ENCODE measurements at regions not wholly inside any gene's neighbourhood (a gene's known extent, or its start where the extent isn't known, plus 50 kb on each side); places are given as distances from the start of the nearest gene placed in this dataset.

GRCh38 chr5:96501991-96502646 is 69.1 kb upstream of the PCSK1 start:
- Histone ChIP-seq H3K4me3 (ENCODE audit: low read depth, low read length) (no peak overlapping the region), H3K36me3 (ENCODE audit: control insufficient read depth, insufficient read depth, low read length) (no peaks in the 10 kb centered on the region), H3K27me3 (ENCODE audit: control insufficient read depth, insufficient read depth, low read length) (no peaks in the 10 kb centered on the region), H3K9me3 (ENCODE audit: control insufficient read depth in 2 of 2, low read length in 2 of 2) (no peaks in the 10 kb centered on the region), H3K4me1 (ENCODE audit: control insufficient read depth, insufficient read depth, low read length, poor library complexity, severe bottlenecking) (no peaks in the 10 kb centered on the region), H3K27ac (ENCODE audit: insufficient read depth, low read length, poor library complexity, severe bottlenecking) (no peak overlapping the region)
- H3K9me3 Mint-ChIP-seq: peaks cover 0 to 2% (median 0%) of the 10 kb centered on the region in 7 donors
- no peaks in the 10 kb centered on the region for H3K4me1 Mint-ChIP-seq
- ATAC-seq (ENCODE audit: low read depth in 2 of 2) (no peak), DNase-seq (no peak)
- no peaks in the 10 kb centered on the region for H3K36me3 Mint-ChIP-seq
- H3K27ac Mint-ChIP-seq: no peak overlapping the region
- peaks cover 16% of the 10 kb centered on the region for H3K27me3 Mint-ChIP-seq
- no peak overlapping the region for H3K4me3 Mint-ChIP-seq

GRCh38 chr5:96503501-96504236 is 70.6 kb upstream of the PCSK1 start:
- H3K27ac Mint-ChIP-seq: no peak overlapping the region
- no peak overlapping the region for H3K4me3 Mint-ChIP-seq
- no peak overlapping the region for H3K4me3 ChIP-seq (ENCODE audit: low read depth, low read length)
- no peaks in the 10 kb centered on the region for H3K9me3 ChIP-seq (ENCODE audit: control insufficient read depth in 2 of 2, low read length in 2 of 2)
- H3K27me3 ChIP-seq (ENCODE audit: control insufficient read depth, insufficient read depth, low read length): no peaks in the 10 kb centered on the region
- no peak for ATAC-seq (ENCODE audit: low read depth in 2 of 2)
- peaks cover 0 to 2% (median 0%) of the 10 kb centered on the region in 7 donors for H3K9me3 Mint-ChIP-seq
- no peaks in the 10 kb centered on the region for H3K36me3 ChIP-seq (ENCODE audit: control insufficient read depth, insufficient read depth, low read length)
- peaks cover 16% of the 10 kb centered on the region for H3K27me3 Mint-ChIP-seq
- no peaks in the 10 kb centered on the region for H3K4me1 Mint-ChIP-seq
- no peak for DNase-seq
- no peaks in the 10 kb centered on the region for H3K4me1 ChIP-seq (ENCODE audit: control insufficient read depth, insufficient read depth, low read length, poor library complexity, severe bottlenecking)
- no peak overlapping the region for H3K27ac ChIP-seq (ENCODE audit: insufficient read depth, low read length, poor library complexity, severe bottlenecking)
- no peaks in the 10 kb centered on the region for H3K36me3 Mint-ChIP-seq

- Mint-ChIP-seq H3K4me1 (no peaks in the 10 kb centered on the region), H3K27me3 (peaks cover 12% of the 10 kb centered on the region), H3K4me3 (no peak overlapping the region), H3K36me3 (no peaks in the 10 kb centered on the region), H3K27ac (no peak overlapping the region), H3K9me3 (peaks cover 0 to 2% (median 0%) of the 10 kb centered on the region in 7 donors)
- Histone ChIP-seq H3K9me3 (ENCODE audit: control insufficient read depth in 2 of 2, low read length in 2 of 2) (no peaks in the 10 kb centered on the region), H3K4me3 (ENCODE audit: low read depth, low read length) (no peak overlapping the region), H3K4me1 (ENCODE audit: control insufficient read depth, insufficient read depth, low read length, poor library complexity, severe bottlenecking) (no peaks in the 10 kb centered on the region), H3K27ac (ENCODE audit: insufficient read depth, low read length, poor library complexity, severe bottlenecking) (no peak overlapping the region), H3K27me3 (ENCODE audit: control insufficient read depth, insufficient read depth, low read length) (no peaks in the 10 kb centered on the region), H3K36me3 (ENCODE audit: control insufficient read depth, insufficient read depth, low read length) (no peaks in the 10 kb centered on the region)
- ATAC-seq (ENCODE audit: low read depth in 2 of 2): no peak
- no peak for DNase-seq
These were observed 73.3 kb upstream of the PCSK1 start for GRCh38 chr5:96506376-96506775.

GRCh38 chr5:96506866-96507527 is 73.9 kb upstream of the PCSK1 start:
- no peaks in the 10 kb centered on the region for H3K27me3 ChIP-seq (ENCODE audit: control insufficient read depth, insufficient read depth, low read length)
- H3K36me3 ChIP-seq (ENCODE audit: control insufficient read depth, insufficient read depth, low read length): no peaks in the 10 kb centered on the region
- no peaks in the 10 kb centered on the region for H3K36me3 Mint-ChIP-seq
- no peak for ATAC-seq (ENCODE audit: low read depth in 2 of 2)
- no peak overlapping the region for H3K4me3 ChIP-seq (ENCODE audit: low read depth, low read length)
- H3K9me3 Mint-ChIP-seq: peaks cover 0 to 2% (median 0%) of the 10 kb centered on the region in 7 donors
- H3K27me3 Mint-ChIP-seq: peaks cover 12% of the 10 kb centered on the region
- no peak for DNase-seq
- no peak overlapping the region for H3K27ac ChIP-seq (ENCODE audit: insufficient read depth, low read length, poor library complexity, severe bottlenecking)
- H3K4me1 Mint-ChIP-seq: no peaks in the 10 kb centered on the region
- H3K9me3 ChIP-seq (ENCODE audit: control insufficient read depth in 2 of 2, low read length in 2 of 2): no peaks in the 10 kb centered on the region
- no peak overlapping the region for H3K4me3 Mint-ChIP-seq
- no peak overlapping the region for H3K27ac Mint-ChIP-seq
- no peaks in the 10 kb centered on the region for H3K4me1 ChIP-seq (ENCODE audit: control insufficient read depth, insufficient read depth, low read length, poor library complexity, severe bottlenecking)

- Mint-ChIP-seq H3K27me3 (no peaks in the 10 kb centered on the region), H3K4me1 (no peaks in the 10 kb centered on the region), H3K36me3 (no peaks in the 10 kb centered on the region), H3K27ac (no peak overlapping the region), H3K4me3 (no peak overlapping the region), H3K9me3 (peaks cover 0 to 2% (median 0%) of the 10 kb centered on the region in 7 donors)
- Histone ChIP-seq H3K4me1 (ENCODE audit: control insufficient read depth, insufficient read depth, low read length, poor library complexity, severe bottlenecking) (no peaks in the 10 kb centered on the region), H3K27me3 (ENCODE audit: control insufficient read depth, insufficient read depth, low read length) (no peaks in the 10 kb centered on the region), H3K9me3 (ENCODE audit: control insufficient read depth in 2 of 2, low read length in 2 of 2) (no peaks in the 10 kb centered on the region), H3K27ac (ENCODE audit: insufficient read depth, low read length, poor library complexity, severe bottlenecking) (no peak overlapping the region), H3K4me3 (ENCODE audit: low read depth, low read length) (no peak overlapping the region), H3K36me3 (ENCODE audit: control insufficient read depth, insufficient read depth, low read length) (no peaks in the 10 kb centered on the region)
- DNase-seq (no peak), ATAC-seq (ENCODE audit: low read depth in 2 of 2) (no peak)
These were observed 76.3 kb upstream of the PCSK1 start for GRCh38 chr5:96509316-96509715.

- H3K4me1 ChIP-seq (ENCODE audit: control insufficient read depth, insufficient read depth, low read length, poor library complexity, severe bottlenecking): no peaks in the 10 kb centered on the region
- DNase-seq (no peak), ATAC-seq (ENCODE audit: low read depth in 2 of 2) (no peak)
- Mint-ChIP-seq H3K4me3 (no peak overlapping the region), H3K27ac (no peak overlapping the region), H3K27me3 (no peaks in the 10 kb centered on the region), H3K4me1 (no peaks in the 10 kb centered on the region), H3K9me3 (no peaks in the 10 kb centered on the region), H3K36me3 (no peaks in the 10 kb centered on the region)
- no peaks in the 10 kb centered on the region for H3K27me3 ChIP-seq (ENCODE audit: control insufficient read depth, insufficient read depth, low read length)
- no peak overlapping the region for H3K27ac ChIP-seq (ENCODE audit: insufficient read depth, low read length, poor library complexity, severe bottlenecking)
- H3K36me3 ChIP-seq (ENCODE audit: control insufficient read depth, insufficient read depth, low read length): no peaks in the 10 kb centered on the region
- no peak overlapping the region for H3K4me3 ChIP-seq (ENCODE audit: low read depth, low read length)
- no peaks in the 10 kb centered on the region for H3K9me3 ChIP-seq (ENCODE audit: control insufficient read depth in 2 of 2, low read length in 2 of 2)
These were observed 76.8 kb upstream of the PCSK1 start for GRCh38 chr5:96509721-96510350.

GRCh38 chr5:96516631-96517071 is 83.6 kb upstream of the PCSK1 start:
- Mint-ChIP-seq H3K27me3 (no peaks in the 10 kb centered on the region), H3K36me3 (no peaks in the 10 kb centered on the region), H3K27ac (no peak overlapping the region), H3K4me1 (no peaks in the 10 kb centered on the region), H3K9me3 (peaks cover 0 to 1% (median 0%) of the 10 kb centered on the region in 7 donors), H3K4me3 (no peak overlapping the region)
- H3K27ac ChIP-seq (ENCODE audit: insufficient read depth, low read length, poor library complexity, severe bottlenecking): no peak overlapping the region
- H3K9me3 ChIP-seq (ENCODE audit: control insufficient read depth in 2 of 2, low read length in 2 of 2): no peaks in the 10 kb centered on the region
- ATAC-seq (ENCODE audit: low read depth in 2 of 2) (no peak), DNase-seq (no peak)
- H3K4me1 ChIP-seq (ENCODE audit: control insufficient read depth, insufficient read depth, low read length, poor library complexity, severe bottlenecking): no peaks in the 10 kb centered on the region
- no peaks in the 10 kb centered on the region for H3K27me3 ChIP-seq (ENCODE audit: control insufficient read depth, insufficient read depth, low read length)
- H3K4me3 ChIP-seq (ENCODE audit: low read depth, low read length): no peak overlapping the region
- H3K36me3 ChIP-seq (ENCODE audit: control insufficient read depth, insufficient read depth, low read length): no peaks in the 10 kb centered on the region

Measured in CD4-positive, CD25-positive, alpha-beta regulatory T cell (primary cell).